ENCODE measurements at regions not wholly inside any gene's neighbourhood (a gene's known extent, or its start where the extent isn't known, plus 50 kb on each side); places are given as distances from the start of the nearest gene placed in this dataset.

GRCh38 chr11:70622091-70622490 is 223.8 kb downstream of the CTTN start:
- Mint-ChIP-seq H3K36me3 (no peaks in the 10 kb centered on the region), H3K9me3 (peaks cover 2% of the 10 kb centered on the region), H3K4me1 (peaks cover 30% of the 10 kb centered on the region), H3K27me3 (ENCODE audit: insufficient read depth, low read depth) (peaks cover 12% of the 10 kb centered on the region), H3K27ac (no peak overlapping the region), H3K4me3 (no peak overlapping the region)
- Histone ChIP-seq H3K79me2 (ENCODE audit: low read depth) (no peaks in the 10 kb centered on the region), H3K9me3 (ENCODE audit: low read depth) (no peaks in the 10 kb centered on the region), H3K27ac (no peak overlapping the region), H3K4me1 (peaks cover 10% of the 10 kb centered on the region), H3K27me3 (no peaks in the 10 kb centered on the region), H3F3A (ENCODE audit: low read depth) (peaks cover 2% of the 10 kb centered on the region), H3K4me2 (no peak overlapping the region), H2AFZ (replicated peaks) (no peak overlapping the region), H3K4me3 (no peak overlapping the region), H4K20me1 (ENCODE audit: low read depth) (peaks cover 10% of the 10 kb centered on the region), H3K9ac (no peak overlapping the region), H3K36me3 (no peaks in the 10 kb centered on the region)
- TF ChIP-seq CTCF (IDR thresholded peaks at IDR 0.05) (no peak), EZH2 (IDR thresholded peaks at IDR 0.05) (no peak), EZH2phosphoT487 (IDR thresholded peaks at IDR 0.05) (no peak)
- DNase-seq (ENCODE audit: low spot score): no peak

GRCh38 chr11:70623906-70624597 is 225.7 kb downstream of the CTTN start:
- peaks cover 13% of the 10 kb centered on the region for H4K20me1 ChIP-seq (ENCODE audit: low read depth)
- H2AFZ ChIP-seq (replicated peaks): no peak overlapping the region
- H3F3A ChIP-seq (ENCODE audit: low read depth): peaks cover 2% of the 10 kb centered on the region
- Mint-ChIP-seq H3K27me3 (ENCODE audit: insufficient read depth, low read depth) (peaks cover 10% of the 10 kb centered on the region), H3K4me1 (peaks cover 35% of the 10 kb centered on the region), H3K36me3 (no peaks in the 10 kb centered on the region), H3K9me3 (peaks cover 2% of the 10 kb centered on the region), H3K4me3 (no peak overlapping the region), H3K27ac (no peak overlapping the region)
- TF ChIP-seq EZH2phosphoT487 (IDR thresholded peaks at IDR 0.05): no peak
- no peak for TF ChIP-seq CTCF (IDR thresholded peaks at IDR 0.05)
- TF ChIP-seq EZH2 (IDR thresholded peaks at IDR 0.05): no peak
- H3K9me3 ChIP-seq (ENCODE audit: low read depth): no peaks in the 10 kb centered on the region
- peaks cover 6% of the 10 kb centered on the region for H3K4me1 ChIP-seq
- no peak overlapping the region for H3K4me3 ChIP-seq
- no peaks in the 10 kb centered on the region for H3K79me2 ChIP-seq (ENCODE audit: low read depth)
- H3K27ac ChIP-seq: no peak overlapping the region
- no peaks in the 10 kb centered on the region for H3K27me3 ChIP-seq
- H3K4me2 ChIP-seq: no peak overlapping the region
- no peaks in the 10 kb centered on the region for H3K36me3 ChIP-seq
- H3K9ac ChIP-seq: no peak overlapping the region
- DNase-seq (ENCODE audit: low spot score): no peak

- H3K27ac ChIP-seq: no peak overlapping the region
- no peak for DNase-seq (ENCODE audit: low spot score)
- Mint-ChIP-seq H3K27ac (no peak overlapping the region), H3K4me3 (no peak overlapping the region), H3K27me3 (ENCODE audit: insufficient read depth, low read depth) (peaks cover 10% of the 10 kb centered on the region), H3K9me3 (peaks cover 2% of the 10 kb centered on the region), H3K4me1 (peaks cover 36% of the 10 kb centered on the region), H3K36me3 (no peaks in the 10 kb centered on the region)
- H3F3A ChIP-seq (ENCODE audit: low read depth): peaks cover 2% of the 10 kb centered on the region
- H3K79me2 ChIP-seq (ENCODE audit: low read depth): no peaks in the 10 kb centered on the region
- H3K27me3 ChIP-seq: no peaks in the 10 kb centered on the region
- H3K4me2 ChIP-seq: no peak overlapping the region
- TF ChIP-seq CTCF (IDR thresholded peaks at IDR 0.05): no peak
- TF ChIP-seq EZH2phosphoT487 (IDR thresholded peaks at IDR 0.05): no peak
- TF ChIP-seq EZH2 (IDR thresholded peaks at IDR 0.05): no peak
- peaks cover 13% of the 10 kb centered on the region for H4K20me1 ChIP-seq (ENCODE audit: low read depth)
- no peaks in the 10 kb centered on the region for H3K9me3 ChIP-seq (ENCODE audit: low read depth)
- no peak overlapping the region for H3K4me3 ChIP-seq
- H3K9ac ChIP-seq: no peak overlapping the region
- no peaks in the 10 kb centered on the region for H3K36me3 ChIP-seq
- H2AFZ ChIP-seq (replicated peaks): no peak overlapping the region
- H3K4me1 ChIP-seq: peaks cover 6% of the 10 kb centered on the region
Measured at GRCh38 chr11:70624598-70624993, 226.3 kb downstream of the CTTN start.

Measured in neural progenitor cell (in vitro differentiated cells).